ENCODE measurements at regions not wholly inside any gene's neighbourhood (a gene's known extent, or its start where the extent isn't known, plus 50 kb on each side); places are given as distances from the start of the nearest gene placed in this dataset.

GRCh38 chr18:21991886-21992285 is 177.5 kb upstream of the GATA6 start:
- H3K4me1 ChIP-seq = peaks cover 0 to 10% (median 7%) of the 10 kb centered on the region in 4 donors
- no peak overlapping the region for H3K27ac ChIP-seq
- intact Hi-C loops (cut with DNase I) = no loop called here
- 91 to 93% methylated on average over 6 of the region's 6 CpGs for WGBS, 2 donors
- H3K27me3 ChIP-seq = no peaks in the 10 kb centered on the region
- no peak overlapping the region for H3K4me3 ChIP-seq
- no peaks in the 10 kb centered on the region for H3K36me3 ChIP-seq
- TF ChIP-seq POLR2AphosphoS5 (IDR thresholded peaks at IDR 0.05) = no peak
- TF ChIP-seq EP300 (IDR thresholded peaks at IDR 0.05) = no peak
- TF ChIP-seq POLR2A (IDR thresholded peaks at IDR 0.05) = no peak
- TF ChIP-seq, protein P1, sequence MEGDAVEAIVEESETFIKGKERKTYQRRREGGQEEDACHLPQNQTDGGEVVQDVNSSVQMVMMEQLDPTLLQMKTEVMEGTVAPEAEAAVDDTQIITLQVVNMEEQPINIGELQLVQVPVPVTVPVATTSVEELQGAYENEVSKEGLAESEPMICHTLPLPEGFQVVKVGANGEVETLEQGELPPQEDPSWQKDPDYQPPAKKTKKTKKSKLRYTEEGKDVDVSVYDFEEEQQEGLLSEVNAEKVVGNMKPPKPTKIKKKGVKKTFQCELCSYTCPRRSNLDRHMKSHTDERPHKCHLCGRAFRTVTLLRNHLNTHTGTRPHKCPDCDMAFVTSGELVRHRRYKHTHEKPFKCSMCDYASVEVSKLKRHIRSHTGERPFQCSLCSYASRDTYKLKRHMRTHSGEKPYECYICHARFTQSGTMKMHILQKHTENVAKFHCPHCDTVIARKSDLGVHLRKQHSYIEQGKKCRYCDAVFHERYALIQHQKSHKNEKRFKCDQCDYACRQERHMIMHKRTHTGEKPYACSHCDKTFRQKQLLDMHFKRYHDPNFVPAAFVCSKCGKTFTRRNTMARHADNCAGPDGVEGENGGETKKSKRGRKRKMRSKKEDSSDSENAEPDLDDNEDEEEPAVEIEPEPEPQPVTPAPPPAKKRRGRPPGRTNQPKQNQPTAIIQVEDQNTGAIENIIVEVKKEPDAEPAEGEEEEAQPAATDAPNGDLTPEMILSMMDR (IDR thresholded peaks at IDR 0.05) = no peak
- DNase-seq = no peak
- H3K9me3 ChIP-seq = no peaks in the 10 kb centered on the region

GRCh38 chr18:21996351-21996826 is 173.0 kb upstream of the GATA6 start:
- Histone ChIP-seq H3K4me3 (no peak overlapping the region), H3K36me3 (no peaks in the 10 kb centered on the region), H3K27me3 (no peaks in the 10 kb centered on the region), H3K27ac (peak overlapping the region in 3 of 4 donors; percentile 6 to 40 (median 29)), H3K4me1 (peaks cover 0 to 30% (median 19%) of the 10 kb centered on the region in 4 donors), H3K9me3 (no peaks in the 10 kb centered on the region)
- 22 to 54% methylated on average over 3 of the region's 3 CpGs for WGBS, 2 donors
- no peak for TF ChIP-seq EP300 (IDR thresholded peaks at IDR 0.05)
- TF ChIP-seq POLR2AphosphoS5 (IDR thresholded peaks at IDR 0.05) = peak in 1 of 4 donors; percentile 21
- intact Hi-C loops (cut with DNase I) = no loop called here
- DNase-seq = peak; percentile 72

DNA sequence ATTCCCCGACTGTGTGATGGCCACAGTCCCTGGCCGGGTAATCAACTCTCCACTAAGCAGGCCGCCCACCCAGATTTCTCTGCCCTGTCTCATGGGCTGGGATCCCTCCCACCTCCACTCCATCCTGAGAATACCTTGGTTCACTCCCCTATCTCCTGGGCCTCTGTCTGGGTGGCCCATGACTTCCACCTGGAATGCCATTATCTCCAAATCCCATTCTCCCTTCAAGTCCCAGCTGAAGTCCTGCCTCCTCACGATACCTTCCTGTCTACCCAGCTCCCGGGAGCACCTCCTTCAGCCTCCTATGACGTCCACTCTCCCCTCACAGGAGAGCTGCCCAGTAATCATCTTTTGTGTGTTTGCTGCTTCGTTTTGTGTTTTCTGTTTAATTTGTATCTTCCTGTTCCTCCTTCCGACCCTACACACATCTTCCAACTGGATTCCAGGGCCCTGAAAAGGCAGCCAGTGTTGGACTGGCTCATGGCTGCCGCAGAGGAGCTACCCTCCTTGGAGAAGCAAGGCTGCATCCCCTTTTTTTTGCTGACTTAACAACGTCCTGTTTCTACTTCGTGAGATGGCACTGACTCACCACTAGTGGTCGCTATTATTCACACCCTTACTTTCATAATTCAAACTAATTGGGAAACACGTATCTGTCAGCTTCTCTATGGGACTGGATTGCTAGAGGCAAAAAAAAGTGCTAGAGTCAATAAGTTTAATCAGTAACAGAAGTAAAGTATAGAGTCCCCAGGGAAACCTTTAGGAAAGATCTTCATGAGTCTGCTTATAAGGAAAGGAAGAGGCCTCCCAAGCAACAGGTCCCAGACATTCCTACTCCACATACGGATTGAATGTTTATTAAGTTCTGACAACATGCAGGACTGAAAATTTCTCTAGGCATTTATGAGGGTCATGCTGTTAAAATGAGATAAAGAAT is 171.9 kb upstream of the GATA6 start:
- Histone ChIP-seq H3K9me3 (no peaks in the 10 kb centered on the region), H3K36me3 (no peaks in the 10 kb centered on the region), H3K4me3 (no peak overlapping the region), H3K4me1 (peaks cover 0 to 30% (median 19%) of the 10 kb centered on the region in 4 donors), H3K27ac (peak overlapping the region in 2 of 4 donors; percentile 6 to 40), H3K27me3 (no peaks in the 10 kb centered on the region)
- intact Hi-C loops (cut with DNase I) = no loop called here
- 36 to 51% methylated on average over 14 of the region's 14 CpGs for whole genome bisulfite sequencing, 2 donors
- TF ChIP-seq POLR2A (IDR thresholded peaks at IDR 0.05) = no peak
- TF ChIP-seq EP300 (IDR thresholded peaks at IDR 0.05) = no peak
- TF ChIP-seq, protein P1 (IDR thresholded peaks at IDR 0.05) = peak in 3 of 4 experiments; percentile 61 to 73 (median 67)
- peak in 1 of 4 donors; percentile 73 for TF ChIP-seq POLR2AphosphoS5 (IDR thresholded peaks at IDR 0.05)
- no peak for DNase-seq

- DNase-seq = no peak
- intact Hi-C loops (cut with DNase I) = no loop called here
- peak overlapping the region in 1 of 4 donors; percentile 21 for H3K27ac ChIP-seq
- TF ChIP-seq POLR2AphosphoS5 (IDR thresholded peaks at IDR 0.05) = no peak
- TF ChIP-seq POLR2A (IDR thresholded peaks at IDR 0.05) = no peak
- TF ChIP-seq EP300 (IDR thresholded peaks at IDR 0.05) = no peak
- peaks cover 0 to 30% (median 19%) of the 10 kb centered on the region in 4 donors for H3K4me1 ChIP-seq
- no peaks in the 10 kb centered on the region for H3K36me3 ChIP-seq
- H3K4me3 ChIP-seq = no peak overlapping the region
- WGBS, 2 donors = 21 to 68% methylated on average over 9 of the region's 9 CpGs
- no peaks in the 10 kb centered on the region for H3K9me3 ChIP-seq
- H3K27me3 ChIP-seq = no peaks in the 10 kb centered on the region
Measured at GRCh38 chr18:21998486-21998885, 170.9 kb upstream of the GATA6 start.

DNA sequence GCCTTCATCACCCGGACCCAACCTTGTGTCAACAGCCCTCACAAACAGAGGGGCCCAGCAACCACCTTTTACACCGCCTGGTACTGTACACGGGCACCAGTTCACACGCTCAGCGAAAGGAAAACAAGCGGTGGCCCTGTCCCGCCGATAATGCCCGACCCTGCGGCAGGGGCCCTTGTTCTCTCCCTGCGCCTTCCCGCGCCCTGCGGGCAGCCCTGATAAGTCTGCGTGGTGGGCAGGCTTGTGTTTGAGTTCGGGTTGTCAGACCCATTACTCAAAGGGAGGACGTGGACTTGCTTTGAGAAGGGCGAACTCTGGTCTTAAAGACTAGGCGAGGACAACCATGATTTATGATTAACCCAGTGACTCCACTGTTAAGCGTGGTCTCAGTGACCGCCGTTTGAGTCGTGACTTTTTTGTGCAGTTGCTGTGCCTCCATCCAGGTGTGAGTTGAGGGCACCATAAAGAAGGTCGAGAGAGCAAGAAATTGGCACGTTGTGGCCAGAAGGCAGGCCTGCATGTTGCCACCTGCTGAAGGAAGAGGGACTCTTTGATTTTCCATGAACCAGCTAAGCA is 167.4 kb upstream of the GATA6 start:
- Histone ChIP-seq H3K4me1 (peaks cover 0 to 38% (median 25%) of the 10 kb centered on the region in 4 donors), H3K9me3 (no peaks in the 10 kb centered on the region), H3K27ac (no peak overlapping the region), H3K36me3 (no peaks in the 10 kb centered on the region), H3K27me3 (no peaks in the 10 kb centered on the region), H3K4me3 (no peak overlapping the region)
- TF ChIP-seq POLR2AphosphoS5 (IDR thresholded peaks at IDR 0.05) (no peak), EP300 (IDR thresholded peaks at IDR 0.05) (no peak)
- TF ChIP-seq, protein P1 (IDR thresholded peaks at IDR 0.05) = no peak
- WGBS, 2 donors = 29 to 74% methylated on average over 25 of the region's 25 CpGs
- no peak for DNase-seq
- intact Hi-C loops (cut with DNase I) = no loop called here
